Stromal cell of bone marrow (primary cell): ENCODE measurements at regions not wholly inside any gene's neighbourhood (a gene's known extent, or its start where the extent isn't known, plus 50 kb on each side); places are given as distances from the start of the nearest gene placed in this dataset.
A peak's percentile ranks its signal among the peaks of the same experiment; 100 is the strongest.

Source experiments
- DNase-seq: peaks from one replicate; pipeline ENCODE4 v3.0.0-alpha.2; 2012; ENCODE audit warnings: low read depth

DNA sequence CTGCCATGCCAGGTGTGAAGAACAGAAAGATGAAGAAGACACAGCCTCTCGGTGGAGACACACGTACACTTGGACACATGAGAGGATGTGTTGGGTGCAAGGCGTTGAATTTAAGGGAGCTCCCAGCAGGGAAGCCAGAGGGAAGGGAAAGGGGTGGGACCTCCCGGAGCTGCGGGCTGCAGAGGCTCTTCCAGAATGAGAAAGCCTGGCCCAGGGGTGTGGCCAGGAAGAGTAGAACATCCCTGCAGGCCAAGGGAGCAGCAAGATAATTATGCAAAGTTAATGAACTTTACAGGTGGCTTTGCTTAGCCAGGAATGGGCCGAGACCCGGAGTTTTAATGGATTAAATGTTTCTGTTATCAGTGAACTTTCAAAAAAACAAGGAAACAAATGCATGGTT is 270.3 kb downstream of the KLF6 start:
- no peak for DNase-seq

DNA sequence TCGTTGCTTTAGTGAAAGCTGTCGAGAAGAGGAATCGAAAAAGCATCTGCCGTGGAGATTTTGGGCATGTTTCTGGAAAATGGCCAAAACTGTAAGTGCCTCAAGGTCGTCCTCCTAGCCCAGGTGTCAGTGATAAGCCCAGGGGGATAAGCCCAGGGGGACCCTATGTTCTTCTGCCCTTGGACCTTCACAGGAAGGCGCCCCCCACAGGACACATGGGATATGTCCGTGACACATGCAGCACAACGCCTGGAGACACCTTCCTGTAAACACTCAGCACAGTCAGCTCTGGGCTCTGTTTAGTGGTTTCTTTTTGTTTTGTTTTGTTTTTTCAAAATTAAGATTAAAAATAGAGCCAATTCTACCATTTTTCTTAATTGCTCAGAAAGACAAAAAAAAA is 272.7 kb downstream of the KLF6 start:
- no peak for DNase-seq

DNA sequence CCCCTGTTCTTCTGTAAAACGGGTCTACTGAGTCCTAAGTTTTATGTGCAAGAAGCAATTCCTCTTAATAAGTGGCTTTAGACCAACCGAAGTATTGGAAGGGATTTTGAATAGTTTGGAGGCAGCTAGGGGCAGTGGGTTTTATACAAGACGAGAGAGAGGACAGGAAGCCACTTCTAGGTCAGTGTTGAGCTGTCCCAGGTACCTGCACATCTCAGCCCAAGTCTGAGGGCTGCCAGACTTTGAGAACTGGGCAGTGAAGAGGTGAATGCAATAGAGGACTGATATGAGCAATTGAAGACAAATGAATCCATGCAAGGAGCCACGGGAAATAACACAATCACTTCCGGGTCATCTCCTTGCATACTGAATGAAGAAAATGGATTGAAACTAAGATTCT is 273.5 kb downstream of the KLF6 start:
- DNase-seq, result no peak

DNA sequence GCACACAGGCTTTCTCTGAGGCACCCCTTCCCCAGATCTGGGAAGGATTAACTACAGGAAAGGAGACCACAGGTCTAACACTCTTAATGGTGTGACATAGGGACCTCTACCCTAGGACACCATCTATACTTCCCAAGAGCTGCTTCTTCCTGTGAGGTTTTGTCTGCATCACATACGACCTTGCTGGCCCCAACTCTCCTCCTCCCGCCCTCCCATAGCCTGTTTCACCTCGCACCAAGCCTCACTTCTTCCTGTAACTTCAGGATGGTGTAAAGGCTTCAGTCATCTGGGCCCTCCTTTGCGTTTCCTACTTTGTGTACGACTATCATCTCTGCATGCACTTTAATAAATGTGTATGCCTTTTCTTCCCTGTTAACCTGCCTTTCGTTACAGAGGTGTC is 274.3 kb downstream of the KLF6 start:
- no peak for DNase-seq

DNA sequence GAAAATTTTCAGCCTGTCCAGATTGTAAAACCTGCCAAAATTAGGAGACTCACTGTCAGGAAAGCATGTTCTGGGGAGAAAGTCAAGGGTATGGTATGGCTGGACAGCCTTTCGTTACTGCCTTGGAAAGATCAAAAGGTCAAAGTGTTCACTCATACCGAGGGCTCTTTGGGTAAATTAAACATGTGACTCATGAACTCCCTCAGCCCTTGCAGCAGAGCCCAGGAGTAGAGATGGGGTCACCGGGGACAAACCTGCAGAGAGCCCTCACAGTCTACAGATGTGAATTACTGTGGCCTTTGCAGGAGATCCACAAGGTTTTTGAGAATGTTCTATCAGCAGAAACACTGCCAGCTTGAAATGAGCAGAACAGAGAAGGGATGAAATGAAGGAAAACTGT is 275.7 kb downstream of the KLF6 start:
- no peak for DNase-seq

DNA sequence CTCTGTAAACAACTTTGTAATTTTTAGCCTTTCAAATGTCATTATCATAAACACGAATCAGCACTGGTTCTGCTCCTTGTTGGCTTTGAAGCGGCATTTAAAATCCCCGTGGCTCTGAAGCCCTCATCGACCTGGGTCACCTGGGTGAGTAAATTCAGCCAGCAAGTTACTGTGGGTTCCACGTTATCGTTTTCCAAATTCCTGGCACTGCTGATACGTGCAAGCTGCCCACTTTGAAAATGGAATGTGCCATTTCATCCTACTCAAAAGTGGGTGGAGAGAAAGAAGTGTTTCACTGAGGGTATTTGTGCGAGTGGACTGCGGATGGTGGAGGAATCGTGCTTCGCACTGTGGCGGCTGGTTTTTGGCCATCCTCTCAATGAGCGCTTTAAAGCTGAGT is 281.7 kb downstream of the KLF6 start:
- DNase-seq, result no peak

DNA sequence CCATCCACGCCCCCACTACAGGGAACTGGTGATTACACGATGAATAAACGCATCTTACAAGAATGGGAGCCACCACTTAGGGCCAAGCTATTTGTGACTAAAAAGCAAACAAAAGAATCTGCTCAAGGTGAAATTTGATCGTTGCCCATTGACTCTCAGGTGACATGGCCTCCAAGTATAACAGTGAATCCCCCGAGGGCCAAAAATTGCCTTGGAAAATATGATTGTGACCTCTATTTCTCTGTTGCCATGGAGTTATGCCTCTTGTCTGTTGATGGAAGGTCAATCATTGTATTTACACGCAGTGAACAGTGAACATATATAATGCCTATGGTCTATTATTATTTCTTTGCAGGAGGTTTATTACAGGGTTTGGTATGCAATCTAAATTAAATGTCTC is 282.3 kb downstream of the KLF6 start:
- no peak for DNase-seq

DNA sequence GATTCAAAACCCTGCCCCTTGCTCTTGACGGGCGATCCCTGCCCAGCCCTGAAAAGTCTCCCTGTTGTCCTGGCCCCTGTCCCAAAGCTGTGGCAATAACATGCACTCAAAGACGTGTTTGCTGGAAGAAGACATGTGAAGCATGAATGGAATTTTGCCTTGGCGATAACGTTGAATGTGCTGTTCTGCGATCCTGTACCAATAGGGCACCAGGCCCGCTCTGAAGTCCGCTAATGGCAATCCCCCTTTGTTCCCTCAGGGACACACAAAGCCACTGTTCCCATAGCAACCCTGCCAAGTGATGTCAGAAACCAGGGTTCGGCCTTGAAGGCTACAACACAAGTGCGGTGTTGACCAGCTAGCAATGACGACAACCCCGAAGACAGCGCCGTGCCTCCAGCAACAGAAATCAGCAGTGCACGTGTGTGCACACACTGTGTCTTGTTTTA is 284.6 kb downstream of the KLF6 start:
- peak; percentile 60 for DNase-seq

DNA sequence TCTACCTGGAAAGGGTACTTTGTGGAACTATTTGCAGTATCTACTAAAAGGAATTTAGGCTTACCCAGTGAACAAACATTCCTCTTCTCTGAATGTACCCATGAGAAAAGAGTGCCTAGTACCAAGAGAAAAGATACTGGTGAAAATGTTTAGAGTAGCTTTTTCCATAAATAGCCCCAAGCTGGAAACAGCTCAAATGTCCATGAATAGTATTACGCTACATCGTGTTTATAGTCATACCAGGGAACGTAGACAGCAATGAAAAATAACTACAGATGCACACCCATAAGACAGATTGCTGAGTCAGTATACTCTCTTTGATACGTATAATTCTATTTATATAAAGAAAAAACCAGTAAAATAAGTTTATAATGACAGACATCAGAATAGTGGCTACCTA is 285.9 kb downstream of the KLF6 start:
- DNase-seq, result no peak

DNA sequence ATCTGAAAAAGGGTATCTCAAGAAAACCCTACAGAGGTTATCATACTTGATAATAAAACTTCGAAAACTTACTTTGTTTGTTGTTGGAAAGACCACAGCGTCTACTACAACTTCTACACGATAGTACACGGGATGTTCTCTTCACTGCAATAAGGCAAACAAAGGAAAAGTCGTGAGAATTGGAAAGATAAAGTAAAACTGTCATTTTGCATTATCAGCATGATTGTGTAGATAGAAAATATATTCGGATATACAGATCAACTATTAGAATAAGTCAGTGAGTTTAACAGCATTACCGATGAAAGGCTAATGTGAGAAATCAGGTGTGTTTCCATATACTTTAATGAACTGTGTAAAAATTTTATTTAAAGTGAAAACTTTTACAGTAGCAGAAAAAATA is 287.4 kb downstream of the KLF6 start:
- DNase-seq, result no peak

DNA sequence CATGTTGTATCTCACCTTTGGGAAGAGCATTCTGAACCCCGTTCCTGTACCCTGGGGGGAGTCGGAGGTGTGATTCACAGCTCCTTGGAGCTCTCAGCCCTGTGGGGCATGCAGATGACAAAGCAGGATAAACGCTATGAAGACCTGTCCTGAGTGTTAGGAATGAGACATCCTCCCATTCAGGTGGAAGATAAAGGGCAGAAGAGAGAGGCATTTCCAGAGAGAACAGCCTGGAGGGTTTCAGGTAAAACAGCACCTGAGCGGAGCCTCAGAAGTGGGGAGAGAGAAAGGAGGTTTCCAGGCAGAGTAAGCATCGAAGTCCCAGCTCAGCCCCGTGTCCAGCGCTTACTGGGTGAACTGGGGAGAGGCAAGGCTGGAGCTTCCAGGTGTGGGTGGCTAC is 288.9 kb downstream of the KLF6 start:
- DNase-seq, result no peak

DNA sequence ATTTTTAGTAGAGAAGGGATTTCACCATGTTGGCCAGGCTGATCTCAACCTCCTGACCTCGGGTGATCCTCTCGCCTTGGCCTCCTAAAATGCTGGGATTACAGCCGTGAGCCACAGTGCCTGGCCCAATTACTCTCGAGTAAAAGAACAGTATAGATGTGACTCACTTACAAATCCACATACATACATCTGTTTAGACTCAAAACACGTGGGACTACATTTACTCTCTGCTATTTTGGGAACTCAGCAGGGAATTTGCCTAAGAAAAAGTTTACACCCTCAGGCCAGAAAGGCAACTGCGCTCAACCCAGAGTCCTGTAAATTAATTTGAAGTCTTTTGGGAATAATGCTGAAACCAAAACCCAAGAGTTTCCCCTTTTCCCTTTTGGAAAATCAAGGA is 289.7 kb downstream of the KLF6 start:
- no peak for DNase-seq

DNA sequence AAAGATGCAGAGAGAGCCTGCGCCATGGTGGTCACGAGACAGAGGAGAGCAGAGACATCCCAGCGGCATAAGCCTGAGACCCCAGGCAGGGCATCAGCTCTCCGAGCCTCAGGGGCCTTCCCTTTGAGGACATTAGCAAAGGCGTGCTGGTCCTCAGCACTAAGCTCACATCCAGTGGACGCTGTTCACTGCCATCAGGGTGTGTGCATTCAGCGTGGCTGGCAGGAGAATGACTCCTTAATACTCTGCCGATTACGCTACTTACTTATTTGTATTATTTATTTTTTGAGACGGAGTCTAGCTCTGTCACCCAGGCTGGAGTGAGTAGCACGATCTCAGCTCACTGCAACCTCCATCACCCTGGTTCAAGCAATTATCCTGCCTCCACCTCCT is 290.2 kb downstream of the KLF6 start:
- no peak for DNase-seq

DNA sequence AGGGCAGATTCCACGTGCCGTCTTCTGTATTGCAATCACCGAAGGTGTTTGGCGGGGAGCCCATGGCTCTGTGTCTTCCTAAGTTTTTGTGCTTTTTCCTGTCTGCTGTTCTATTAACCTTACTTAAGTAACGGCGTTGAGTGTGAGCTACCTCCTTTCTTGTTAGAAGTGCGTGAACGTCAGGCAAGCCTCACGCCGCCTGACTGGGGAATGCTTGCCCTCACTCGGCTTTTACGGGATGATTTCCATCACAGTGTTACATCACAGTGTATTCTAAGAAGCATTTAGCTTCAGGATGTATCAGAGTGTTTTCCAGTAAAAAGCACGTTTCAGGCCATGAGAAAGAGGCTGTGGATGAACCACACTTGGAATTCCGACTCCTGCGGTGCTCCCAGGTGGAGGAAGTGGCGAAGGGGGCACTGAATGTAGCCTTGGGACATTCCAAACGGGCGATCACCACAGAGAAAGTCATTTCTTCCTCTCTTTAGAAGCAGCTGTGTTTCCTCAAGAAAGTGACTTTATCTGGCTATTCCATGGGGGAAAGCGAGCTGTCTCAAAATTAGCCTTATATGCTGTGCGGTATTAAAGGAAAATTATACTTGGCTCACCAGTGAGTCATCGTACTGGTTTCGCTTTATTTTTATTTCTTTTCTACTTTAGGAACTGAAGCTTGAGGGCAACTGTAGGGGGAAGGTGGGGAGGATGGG is 290.7 kb downstream of the KLF6 start:
- peak; percentile 49 for DNase-seq

DNA sequence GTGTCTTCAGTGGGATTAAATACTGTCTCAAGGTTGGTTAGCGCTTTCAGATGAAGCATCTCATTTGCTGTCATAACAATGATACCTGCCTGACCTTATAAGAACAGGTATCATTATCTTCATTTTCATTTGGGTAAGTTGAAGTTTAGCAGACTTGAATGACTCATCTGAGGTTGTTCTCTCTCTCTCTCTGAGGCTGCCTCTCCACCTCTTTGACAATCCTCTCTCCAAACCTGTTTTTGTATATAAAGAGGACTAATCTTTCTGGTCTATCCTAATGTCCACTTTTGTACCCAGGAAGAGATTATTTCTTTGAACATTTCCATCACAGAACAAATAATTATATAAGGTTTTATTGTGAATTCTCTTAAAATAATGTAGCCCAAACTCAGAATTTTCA is 291.4 kb downstream of the KLF6 start:
- DNase-seq, result no peak

DNA sequence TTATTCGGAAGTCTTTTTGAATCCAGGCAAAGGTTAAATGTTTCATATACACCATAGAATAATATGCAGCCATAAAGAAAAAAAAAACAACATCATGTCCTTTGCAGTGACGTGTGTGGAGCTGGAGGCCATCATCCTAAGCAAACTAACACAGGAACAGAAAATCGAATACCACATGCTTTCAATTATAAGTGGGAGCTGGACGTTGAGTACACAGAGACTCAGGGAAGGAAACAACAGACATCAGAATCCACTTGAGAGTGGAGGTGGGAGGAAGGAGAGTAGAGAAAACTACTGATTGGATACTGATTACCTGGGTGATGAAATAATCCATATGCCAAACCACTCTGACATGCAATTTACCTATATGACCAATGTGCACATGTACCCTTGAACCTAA is 293.4 kb downstream of the KLF6 start:
- DNase-seq, result no peak

DNA sequence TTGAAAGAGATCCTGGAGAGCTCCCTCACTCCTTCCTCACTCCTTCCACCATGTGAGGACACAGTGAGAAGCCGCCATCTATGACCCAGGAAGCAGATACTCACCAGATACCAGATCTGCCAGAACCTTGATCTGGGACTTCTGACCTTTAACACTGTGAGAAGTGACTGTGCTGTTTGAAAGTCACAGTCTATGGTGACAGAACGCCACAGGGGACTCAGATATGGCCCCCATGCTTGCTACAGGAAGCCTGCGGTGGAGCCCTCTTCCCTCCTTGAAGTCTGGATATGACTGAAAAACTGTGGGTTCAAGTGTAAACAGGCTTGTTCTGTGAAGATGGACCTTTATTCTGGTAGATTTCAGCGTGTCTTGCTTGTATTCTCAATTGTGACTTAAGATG is 297.8 kb downstream of the KLF6 start:
- no peak for DNase-seq

DNA sequence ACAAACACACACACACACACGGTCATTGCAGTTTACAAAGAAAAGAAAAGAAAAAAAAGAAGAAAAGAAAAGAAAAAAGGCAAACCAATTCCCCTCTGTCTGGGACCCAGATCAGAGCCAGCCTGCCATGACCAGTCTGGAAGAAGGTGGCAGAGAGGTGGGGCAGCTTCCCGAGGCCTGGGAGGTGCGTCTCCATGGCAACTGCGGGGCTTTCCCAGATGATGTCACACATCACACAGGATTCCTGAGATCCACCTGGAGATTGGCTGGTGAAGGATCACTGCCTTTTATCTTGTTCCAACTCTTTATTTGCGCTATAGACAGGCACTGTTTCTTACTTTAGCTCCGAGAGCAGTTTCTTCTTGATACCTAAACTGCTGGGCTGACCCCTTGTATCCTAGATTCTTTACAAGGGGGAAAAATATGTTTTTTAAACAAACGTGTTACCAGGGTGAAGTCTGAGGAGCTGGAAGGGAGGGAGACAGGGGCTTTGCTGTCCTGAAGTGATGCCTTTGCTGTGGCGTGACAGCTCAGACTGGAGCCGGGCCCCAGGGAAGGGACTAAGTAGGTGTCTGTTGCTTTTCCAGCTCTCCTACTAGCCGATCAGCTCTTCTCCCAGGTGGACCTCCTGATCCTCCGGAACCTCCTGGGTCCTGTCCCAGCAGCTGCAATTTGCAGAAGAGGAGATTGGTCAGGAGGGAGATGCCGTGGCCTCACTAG is 298.5 kb downstream of the KLF6 start:
- no peak for DNase-seq

DNA sequence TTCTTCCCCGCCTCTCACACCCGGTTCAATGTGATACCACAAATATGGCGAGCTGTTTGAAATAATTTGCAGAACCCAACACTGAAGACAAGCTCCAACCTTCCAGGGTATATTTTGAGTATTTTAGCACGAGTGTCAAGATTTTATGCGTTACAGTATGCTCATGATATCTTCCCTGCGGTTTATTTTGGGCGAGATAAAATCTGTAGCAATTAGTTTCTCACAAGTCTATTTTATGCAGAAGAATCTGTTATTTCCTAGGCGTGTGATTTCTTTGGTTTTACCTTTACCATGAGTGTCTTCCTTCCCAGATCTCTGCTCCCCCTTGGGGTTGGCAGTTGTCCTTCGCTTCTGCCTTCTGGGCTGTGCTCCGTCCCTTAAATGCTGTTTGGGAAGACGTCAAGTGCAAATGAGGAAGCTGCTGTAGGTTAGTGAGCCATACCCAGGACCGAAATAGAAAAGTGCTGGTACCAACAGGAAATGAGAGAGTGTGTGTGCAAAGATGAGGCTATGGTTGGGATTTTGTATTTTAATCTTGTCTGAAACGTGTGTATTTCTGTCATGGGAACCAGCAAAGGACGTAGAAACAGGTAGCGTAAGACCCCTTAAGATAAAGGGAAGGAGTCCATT is 299.8 kb downstream of the KLF6 start:
- no peak for DNase-seq

DNA sequence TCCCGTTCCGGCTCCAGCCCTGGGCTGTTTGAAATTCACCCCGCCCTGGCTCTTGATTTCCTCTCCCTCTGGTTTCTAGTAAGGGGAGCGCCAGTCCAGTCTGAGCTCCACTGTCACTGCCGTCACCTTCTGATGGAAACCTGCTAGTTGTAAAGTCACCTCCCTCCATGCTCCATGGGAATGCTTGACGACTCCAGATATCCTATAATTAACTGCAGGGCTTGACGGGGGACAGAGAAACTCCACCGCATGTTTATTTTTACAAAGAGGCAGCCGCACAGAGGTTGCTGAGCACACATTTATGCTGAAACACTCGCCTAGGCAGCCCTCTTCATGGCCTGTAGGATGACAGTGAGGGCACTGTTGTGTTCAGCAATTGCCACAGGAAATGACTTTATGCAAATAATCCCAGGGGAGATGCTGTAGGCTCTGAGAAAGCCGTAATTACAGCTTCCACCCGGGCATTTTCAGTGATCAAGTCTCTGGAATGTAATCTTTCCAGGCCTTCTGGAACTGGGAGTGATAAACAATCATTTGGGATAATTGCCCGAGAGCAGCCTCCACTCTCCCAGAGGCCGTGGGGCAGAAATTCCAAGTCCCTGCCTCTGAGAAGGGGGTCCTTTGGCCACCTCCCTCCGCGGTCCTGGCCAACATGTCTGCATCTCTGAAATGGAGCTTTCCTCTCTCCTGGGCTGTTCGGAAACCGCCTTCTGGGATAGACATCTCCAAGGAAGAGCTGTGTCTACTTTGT is 300.5 kb downstream of the KLF6 start:
- peak; percentile 41 for DNase-seq

DNA sequence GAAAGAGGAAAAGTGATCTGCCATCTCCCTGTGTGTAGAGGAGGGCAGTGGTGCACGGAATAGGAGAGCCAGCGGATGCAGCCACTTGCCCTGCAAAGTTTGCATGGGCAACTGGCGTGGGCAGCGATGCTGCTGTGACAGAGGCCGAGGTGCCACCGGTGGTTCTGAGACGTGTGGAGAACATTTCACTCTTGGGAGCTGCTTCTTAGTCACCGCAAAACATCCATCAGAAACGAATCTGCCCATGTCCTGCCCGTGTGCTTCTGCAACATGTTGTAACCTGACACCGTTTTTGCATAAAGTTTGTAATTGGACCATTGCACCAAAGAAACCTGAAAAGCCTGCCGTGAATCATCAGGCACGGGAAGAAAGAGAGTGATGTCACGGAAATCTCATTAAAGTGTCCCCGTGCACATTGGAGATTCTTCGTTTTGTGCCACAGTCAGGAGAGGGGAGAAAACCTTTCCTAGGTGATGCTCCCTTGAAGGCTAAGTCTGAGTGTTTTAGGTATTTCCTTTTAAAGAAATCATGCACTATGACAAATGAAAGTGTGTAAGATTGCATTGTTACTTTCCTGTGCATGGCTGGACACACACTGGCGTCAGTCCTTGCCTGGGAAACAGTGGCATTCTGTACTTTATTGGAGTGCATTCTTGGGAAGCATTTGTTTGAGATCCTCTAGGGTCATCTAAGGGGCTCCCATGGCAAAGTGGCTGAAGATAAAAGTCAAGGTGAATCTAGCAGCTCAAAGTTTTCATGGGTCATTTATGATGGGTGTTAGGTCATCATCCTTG is 302.6 kb downstream of the KLF6 start:
- DNase-seq, result peak; percentile 88

DNA sequence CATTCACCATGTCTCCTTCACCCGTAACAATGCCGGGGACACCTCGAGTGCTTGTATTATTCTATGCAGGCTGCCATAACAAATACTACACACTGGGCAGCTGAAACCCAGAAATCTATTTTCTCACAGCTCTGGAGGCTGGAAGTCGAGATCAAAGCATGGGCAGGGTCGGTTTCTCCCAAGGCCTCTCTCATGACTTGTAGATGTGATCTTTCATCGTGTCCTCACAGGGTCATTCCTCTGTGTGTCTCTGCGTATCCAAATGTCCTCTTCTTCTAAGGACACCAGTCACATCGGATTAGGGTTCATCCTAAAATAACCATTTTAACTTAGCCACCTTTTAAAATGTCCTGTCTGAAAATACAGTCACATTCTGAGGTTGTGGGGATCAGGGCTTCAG is 303.5 kb downstream of the KLF6 start:
- DNase-seq, result no peak
